ENCODE measurements at regions not wholly inside any gene's neighbourhood (a gene's known extent, or its start where the extent isn't known, plus 50 kb on each side); places are given as distances from the start of the nearest gene placed in this dataset.

DNA sequence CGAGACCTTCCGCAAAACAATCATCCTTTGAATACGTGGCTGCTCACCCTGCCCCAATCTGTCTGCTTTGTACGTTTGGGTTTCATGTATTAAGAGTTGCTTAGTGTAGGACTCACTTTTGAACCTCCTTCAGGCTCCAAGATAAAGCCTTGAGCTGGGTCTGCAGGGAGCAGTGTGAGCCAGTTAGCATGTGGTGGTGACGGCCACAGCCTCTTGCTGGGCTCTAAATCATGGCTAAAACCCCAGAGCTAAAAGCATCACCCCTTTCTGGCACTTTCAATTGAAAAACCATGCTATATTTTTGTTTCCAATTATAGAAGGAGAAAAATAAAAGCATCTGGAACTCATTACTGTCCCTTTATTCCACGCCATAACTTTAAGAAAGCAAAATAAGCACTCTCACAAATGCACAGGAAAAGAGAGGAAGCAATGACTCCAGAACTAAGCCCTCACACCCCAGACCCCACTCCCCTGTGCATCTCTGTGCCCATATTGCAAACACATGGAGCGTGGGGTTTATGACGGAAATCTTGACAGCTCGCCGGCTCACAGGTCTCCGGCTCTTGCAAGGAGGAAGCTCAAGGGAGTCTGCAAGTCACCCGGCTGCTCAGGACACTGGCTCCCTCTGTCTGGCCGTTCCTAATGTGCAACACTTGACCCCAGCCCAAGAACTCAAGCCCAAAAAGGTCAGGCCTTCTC lies 135.5 kb downstream of the MIS18A start:
- DNase-seq (ENCODE audit: low read depth), result no peak
- H3K4me3 ChIP-seq (ENCODE audit: low read depth, low read length), result no peak overlapping the region
- TF ChIP-seq CTCF (conservative IDR thresholded peaks at IDR 0.05; ENCODE audit: low read depth, low read length), result no peak

DNA sequence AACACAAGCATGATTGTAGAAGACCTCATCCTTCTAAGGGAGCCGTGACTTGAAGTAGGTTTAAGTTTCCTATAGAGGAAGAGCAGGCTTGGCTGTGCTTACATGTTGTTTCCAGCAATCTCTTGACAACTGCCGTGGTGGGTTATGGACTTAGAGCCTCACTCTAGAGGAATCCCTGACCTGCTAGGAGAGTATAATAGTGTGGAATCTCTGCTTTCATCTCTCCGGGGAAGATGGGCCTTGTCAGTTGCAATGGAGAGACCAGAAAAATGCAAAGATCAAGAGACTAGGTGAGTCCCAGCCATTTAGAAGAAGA lies 137.6 kb downstream of the MIS18A start:
- H3K4me3 ChIP-seq (ENCODE audit: low read depth, low read length), result no peak overlapping the region
- no peak for DNase-seq (ENCODE audit: low read depth)
- TF ChIP-seq CTCF (conservative IDR thresholded peaks at IDR 0.05; ENCODE audit: low read depth, low read length), result no peak

- no peak overlapping the region for H3K4me3 ChIP-seq (ENCODE audit: low read depth, low read length)
- no peak for TF ChIP-seq CTCF (conservative IDR thresholded peaks at IDR 0.05; ENCODE audit: low read depth, low read length)
- DNase-seq (ENCODE audit: low read depth), result no peak
Measured at GRCh38 chr21:32140604-32141317, 138.1 kb downstream of the MIS18A start.

DNA sequence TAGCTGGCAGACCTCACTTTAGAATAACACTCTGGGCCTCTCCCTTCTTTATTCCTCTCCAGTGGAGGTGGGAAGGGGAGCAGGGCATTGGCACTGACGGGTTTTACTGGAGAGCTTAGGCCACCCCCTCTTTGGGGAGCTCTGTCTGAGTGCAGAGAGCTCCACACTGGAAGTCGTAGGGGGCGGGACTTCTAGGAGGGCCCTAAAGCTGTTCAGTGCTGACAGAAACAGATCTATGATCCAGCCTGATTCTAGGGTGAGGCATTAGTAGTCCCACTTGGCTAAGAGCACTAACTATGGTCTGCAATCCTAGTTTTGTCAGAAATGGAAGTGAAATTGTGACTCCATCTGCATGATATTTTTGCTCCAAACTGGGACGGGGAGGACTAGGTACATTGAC lies 138.7 kb downstream of the MIS18A start:
- DNase-seq (ENCODE audit: low read depth), result no peak
- TF ChIP-seq CTCF (conservative IDR thresholded peaks at IDR 0.05; ENCODE audit: low read depth, low read length), result no peak
- no peak overlapping the region for H3K4me3 ChIP-seq (ENCODE audit: low read depth, low read length)

DNA sequence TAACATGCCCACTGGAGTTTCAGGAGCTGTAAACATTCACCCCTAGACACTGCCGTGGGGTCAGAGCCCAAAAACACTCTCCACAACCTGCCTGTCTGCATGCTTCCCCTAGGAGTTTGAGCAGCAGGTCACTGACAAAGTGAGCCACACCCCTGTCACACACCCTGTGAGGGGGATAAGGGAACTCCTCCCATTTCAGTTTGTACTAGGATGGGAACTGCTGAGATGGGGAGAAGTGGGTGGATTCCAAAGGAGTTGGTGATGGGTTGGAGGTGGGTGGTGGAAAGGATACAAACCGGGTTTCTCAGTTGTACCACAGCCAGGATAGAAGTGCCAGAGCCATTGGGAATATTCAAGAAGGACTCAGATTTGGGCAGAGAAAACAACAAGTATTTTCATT lies 140.2 kb downstream of the MIS18A start:
- no peak overlapping the region for H3K4me3 ChIP-seq (ENCODE audit: low read depth, low read length)
- DNase-seq (ENCODE audit: low read depth), result no peak
- TF ChIP-seq CTCF (conservative IDR thresholded peaks at IDR 0.05; ENCODE audit: low read depth, low read length), result no peak

GRCh38 chr21:32137931-32138330 lies 140.9 kb downstream of the MIS18A start:
- no peak for TF ChIP-seq CTCF (conservative IDR thresholded peaks at IDR 0.05; ENCODE audit: low read depth, low read length)
- no peak overlapping the region for H3K4me3 ChIP-seq (ENCODE audit: low read depth, low read length)
- no peak for DNase-seq (ENCODE audit: low read depth)

DNA sequence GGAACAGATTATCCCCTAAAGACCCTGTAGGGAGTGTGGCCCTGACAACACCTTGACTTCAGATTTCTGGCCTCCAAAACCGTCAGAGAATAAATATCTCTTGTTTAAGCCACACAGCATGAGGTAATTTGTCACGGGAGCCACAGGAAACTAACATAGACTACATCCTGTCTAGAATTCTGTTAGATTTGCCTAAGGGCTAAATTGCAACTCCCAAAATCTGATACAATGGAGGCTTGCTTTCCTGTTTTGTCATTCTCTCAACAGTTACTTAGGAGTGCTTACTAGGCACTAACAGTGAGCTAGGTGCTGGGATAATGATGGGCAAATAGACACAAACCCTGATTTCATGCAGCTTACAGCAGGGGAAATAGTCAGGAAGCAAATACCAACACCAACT lies 141.6 kb downstream of the MIS18A start:
- no peak for TF ChIP-seq CTCF (conservative IDR thresholded peaks at IDR 0.05; ENCODE audit: low read depth, low read length)
- no peak for DNase-seq (ENCODE audit: low read depth)
- no peak overlapping the region for H3K4me3 ChIP-seq (ENCODE audit: low read depth, low read length)

Measured in epithelial cell of proximal tubule (primary cell).